ENCODE measurements at regions not wholly inside any gene's neighbourhood (a gene's known extent, or its start where the extent isn't known, plus 50 kb on each side); places are given as distances from the start of the nearest gene placed in this dataset.

GRCh38 chr4:180657881-180658280 is 1585.3 kb upstream of the TENM3 start:
- TF ChIP-seq CTCF (IDR thresholded peaks at IDR 0.05) = no peak
- no peak for TF ChIP-seq POLR2A (IDR thresholded peaks at IDR 0.05)
